A673 (cell line): ENCODE measurements at regions not wholly inside any gene's neighbourhood (a gene's known extent, or its start where the extent isn't known, plus 50 kb on each side); places are given as distances from the start of the nearest gene placed in this dataset.

Experiments
- BruUV-seq: library from RNA; stranded (reverse); fragments of 400-500 nt; replicated peaks from 2 replicates; lab custom pipeline; 2021; lab: Mats Ljungman, UMichigan
- CTCF ChIA-PET: fragments of 300-600 bp; sonication (Branson Sonifier 250); formaldehyde crosslinking; loops from one replicate; lab custom pipeline; 2022; ENCODE audit warnings: antibody characterized with exemption; lab: Charles Lee
- POLR2A ChIA-PET: fragments of 300-600 bp; sonication (Branson Sonifier 250); formaldehyde crosslinking; loops from one replicate; lab custom pipeline; 2022; ENCODE audit warnings: antibody characterized with exemption; ENCODE audit not compliant: low non-redundant PET; lab: Charles Lee
- DNase-seq: peaks from one replicate; pipeline ENCODE4 v3.0.0-alpha.2; 2015; ENCODE audit warnings: low spot score
- H3K27ac ChIP-seq: fragments of 200-600 bp; sonication (generic); 2 replicates; pipeline ENCODE4 v1.5.1; 2016; ENCODE audit warnings: mixed run types, low read depth, mild to moderate bottlenecking, mixed read lengths, antibody characterized with exemption, low read length; ENCODE audit not compliant: poor library complexity, severe bottlenecking
- H3K27me3 ChIP-seq: fragments of 200-600 bp; sonication (generic); replicated peaks from 2 replicates; pipeline ENCODE4 v1.6.1; 2017; ENCODE audit warnings: mixed run types, low read depth, mild to moderate bottlenecking, mixed read lengths, antibody characterized with exemption, low read length; ENCODE audit not compliant: insufficient read depth, poor library complexity
- H3K36me3 ChIP-seq: fragments of 200-600 bp; sonication (generic); 2 replicates; pipeline ENCODE4 v1.6.1; 2016; ENCODE audit warnings: mixed run types, mild to moderate bottlenecking, mixed read lengths, antibody characterized with exemption, low read length; ENCODE audit not compliant: insufficient read depth, poor library complexity, severe bottlenecking
- H3K4me1 ChIP-seq: fragments of 200-600 bp; sonication (generic); 2 replicates; pipeline ENCODE4 v1.6.1; 2017; ENCODE audit warnings: mixed run types, mild to moderate bottlenecking, mixed read lengths, antibody characterized with exemption, low read length; ENCODE audit not compliant: insufficient read depth, poor library complexity, severe bottlenecking
- H3K4me3 ChIP-seq: fragments of 200-600 bp; sonication (generic); 2 replicates; pipeline ENCODE4 v1.5.1; 2016; ENCODE audit warnings: low read depth, mixed run types, mild to moderate bottlenecking, mixed read lengths, low read length; ENCODE audit not compliant: poor library complexity, severe bottlenecking
- H3K9me3 ChIP-seq: fragments of 200-600 bp; sonication (generic); 2 replicates; pipeline ENCODE4 v1.6.1; 2016; ENCODE audit warnings: mixed run types, low read depth, mild to moderate bottlenecking, mixed read lengths, antibody characterized with exemption, low read length; ENCODE audit not compliant: poor library complexity, severe bottlenecking
- CTCF ChIP-seq: fragments of 300-800, 200-600 bp; sonication (generic); conservative IDR thresholded peaks from 2 replicates; pipeline ENCODE4 v1.5.1; 2017; ENCODE audit warnings: low read depth, mild to moderate bottlenecking, antibody characterized with exemption, low read length, moderate library complexity, mixed read lengths
- EZH2 ChIP-seq: fragments of 200-600 bp; sonication (generic); IDR thresholded peaks from 2 replicates; pipeline ENCODE4 v1.6.1; 2017; ENCODE audit warnings: borderline replicate concordance, low read depth, mild to moderate bottlenecking, mixed read lengths, antibody characterized with exemption, low read length; ENCODE audit not compliant: poor library complexity, severe bottlenecking
- intact Hi-C: fragments of 100-400 bp; cut with micrococcal nuclease; formaldehyde crosslinking; loops from one replicate; pipeline ENCODE4 v1.10.0; 2022; ENCODE audit not compliant: unreplicated experiment

DNA sequence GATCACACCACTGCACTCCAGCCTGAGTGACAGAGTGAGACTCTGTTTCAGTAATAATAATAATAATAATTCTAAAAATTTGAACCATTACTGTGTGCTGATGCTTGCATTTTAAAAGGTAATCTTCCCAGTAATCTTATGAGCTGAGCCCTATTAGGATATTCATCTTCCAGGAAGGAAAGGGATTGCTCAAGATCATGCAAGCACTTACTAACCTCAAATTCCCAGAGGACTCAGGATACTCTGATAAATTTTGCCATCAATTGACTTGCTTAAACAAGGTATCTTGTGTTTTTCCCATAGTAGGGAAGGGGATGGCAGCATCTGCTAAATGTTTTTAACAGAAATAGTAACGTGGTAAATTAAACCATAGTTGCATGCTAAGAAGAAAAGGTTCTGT lies 176.4 kb upstream of the MRPS30 start:
- CTCF ChIA-PET: no interaction called here
- Histone ChIP-seq H3K4me3 (no peak overlapping the region), H3K4me1 (no peaks in the 10 kb centered on the region), H3K27ac (no peak overlapping the region), H3K27me3 (no peaks in the 10 kb centered on the region), H3K36me3 (no peaks in the 10 kb centered on the region), H3K9me3 (no peaks in the 10 kb centered on the region)
- TF ChIP-seq EZH2 (no peak), CTCF (no peak)
- intact Hi-C loops: no loop called here
- BruUV-seq: no TSS peak
- no peak for DNase-seq
- POLR2A ChIA-PET: no interaction called here

DNA sequence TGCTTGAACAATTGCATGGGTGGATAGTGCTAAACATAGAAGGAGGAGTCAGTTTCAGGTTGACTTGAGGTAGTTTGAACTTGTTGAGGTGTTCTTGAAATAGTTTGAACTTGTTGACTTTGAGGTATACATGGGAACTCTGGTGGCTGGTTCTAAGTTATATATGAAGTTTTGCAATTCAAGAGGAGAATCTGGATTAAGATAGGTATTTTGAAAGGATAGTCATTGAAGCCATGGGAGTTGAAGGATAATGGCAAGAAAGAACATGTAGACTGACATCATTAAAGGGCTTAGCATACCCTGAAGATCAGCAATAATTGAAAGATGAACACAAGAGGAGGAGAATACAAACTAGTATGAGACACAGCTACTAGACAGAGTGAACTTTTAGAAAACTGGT lies 181.9 kb upstream of the MRPS30 start:
- H3K4me1 ChIP-seq: no peaks in the 10 kb centered on the region
- H3K27ac ChIP-seq: no peak overlapping the region
- no TSS peak for BruUV-seq
- no peaks in the 10 kb centered on the region for H3K36me3 ChIP-seq
- H3K4me3 ChIP-seq: no peak overlapping the region
- CTCF ChIA-PET: no interaction called here
- TF ChIP-seq EZH2: no peak
- TF ChIP-seq CTCF: no peak
- no peaks in the 10 kb centered on the region for H3K9me3 ChIP-seq
- H3K27me3 ChIP-seq: no peaks in the 10 kb centered on the region
- DNase-seq: no peak
- intact Hi-C loops: no loop called here
- POLR2A ChIA-PET: no interaction called here

- ChIA-PET CTCF (no interaction called here), POLR2A (no interaction called here)
- Histone ChIP-seq H3K4me3 (no peak overlapping the region), H3K9me3 (no peaks in the 10 kb centered on the region), H3K27ac (no peak overlapping the region), H3K4me1 (no peaks in the 10 kb centered on the region), H3K36me3 (no peaks in the 10 kb centered on the region), H3K27me3 (no peaks in the 10 kb centered on the region)
- intact Hi-C loops: no loop called here
- no TSS peak for BruUV-seq
- no peak for DNase-seq
- no peak for TF ChIP-seq CTCF
- TF ChIP-seq EZH2: no peak
These were observed 186.4 kb upstream of the MRPS30 start for GRCh38 chr5:44622331-44622730.
